Middle frontal gyrus (tissue), 1 donor: ENCODE measurements at regions not wholly inside any gene's neighbourhood (a gene's known extent, or its start where the extent isn't known, plus 50 kb on each side); places are given as distances from the start of the nearest gene placed in this dataset.

ENCODE experiments used
- DNase-seq: peaks from one replicate; pipeline ENCODE4 v3.0.0-alpha.2; 2015; ENCODE audit warnings: low spot score; ENCODE audit errors: extremely low spot score

DNA sequence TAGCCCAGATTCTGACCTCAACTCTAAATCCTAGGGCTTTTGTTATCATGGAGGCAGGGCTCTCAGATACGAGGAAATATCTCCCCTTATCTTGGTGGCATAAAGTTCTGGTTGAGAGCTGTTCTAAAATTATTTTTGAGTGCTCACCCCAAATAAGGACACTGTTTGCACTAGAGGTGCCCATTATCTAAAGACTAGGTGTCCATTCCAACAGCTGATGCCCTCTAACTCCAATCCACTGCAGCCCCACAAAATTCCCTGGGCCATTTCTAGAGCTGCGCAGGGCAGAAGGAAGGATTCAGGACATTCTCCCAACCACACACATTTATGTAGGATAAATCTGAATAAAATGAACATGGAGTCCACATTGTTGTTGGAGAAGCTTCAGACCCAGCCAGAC, 301.9 kb downstream of the FGFR2 start:
- no peak for DNase-seq

DNA sequence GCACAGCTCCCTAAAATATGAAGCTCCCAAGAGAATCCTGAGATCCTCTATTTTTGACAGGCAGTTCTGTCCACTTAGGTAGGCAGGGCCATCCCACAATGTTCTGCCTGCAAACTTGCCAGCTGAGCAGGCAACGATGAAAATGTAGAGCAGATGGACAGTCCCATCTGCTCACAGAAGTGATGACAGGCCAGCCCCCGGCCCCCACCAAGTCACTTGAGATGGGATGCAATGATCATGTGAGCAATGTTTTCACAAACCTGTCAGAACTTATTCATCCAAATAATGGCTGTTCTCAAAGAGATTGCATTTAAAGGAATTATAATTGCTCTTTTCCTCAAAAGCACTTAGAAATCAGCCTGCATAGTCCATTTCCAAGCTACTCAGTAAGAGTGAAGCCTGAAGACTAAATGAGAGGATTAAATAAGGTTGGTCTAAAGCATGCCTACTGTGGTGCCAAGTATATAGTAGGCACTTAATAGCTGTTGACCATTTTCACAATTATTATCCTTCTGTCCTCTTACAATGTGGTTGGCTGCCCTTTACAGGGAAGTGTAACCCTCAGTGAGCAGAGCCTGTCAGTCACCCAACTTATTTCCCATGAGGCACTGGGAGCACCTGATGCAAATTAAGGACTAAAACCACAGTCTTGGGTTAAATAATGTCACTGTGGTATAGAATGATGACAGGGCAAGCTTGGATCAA, 301.2 kb downstream of the FGFR2 start:
- no peak for DNase-seq

DNA sequence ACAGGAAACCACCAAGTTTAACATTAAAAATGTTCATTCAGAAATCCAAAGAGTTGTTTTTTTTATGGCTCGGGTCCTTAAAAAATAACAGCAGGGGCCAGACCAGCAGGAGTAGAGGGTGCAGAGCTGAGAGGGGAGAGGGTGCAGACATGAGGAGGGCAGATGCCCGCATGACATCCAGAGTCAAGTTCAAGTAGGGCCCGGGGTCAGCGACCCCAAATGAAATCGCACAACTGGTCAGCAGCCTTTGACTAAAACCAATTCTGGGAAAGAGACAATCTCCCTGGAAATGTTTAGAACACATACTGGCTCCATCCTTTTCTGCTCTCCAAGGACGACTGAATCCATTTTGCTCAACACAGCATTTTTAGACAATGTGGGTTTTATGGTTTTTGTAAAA, 297.5 kb downstream of the FGFR2 start:
- DNase-seq = no peak

DNA sequence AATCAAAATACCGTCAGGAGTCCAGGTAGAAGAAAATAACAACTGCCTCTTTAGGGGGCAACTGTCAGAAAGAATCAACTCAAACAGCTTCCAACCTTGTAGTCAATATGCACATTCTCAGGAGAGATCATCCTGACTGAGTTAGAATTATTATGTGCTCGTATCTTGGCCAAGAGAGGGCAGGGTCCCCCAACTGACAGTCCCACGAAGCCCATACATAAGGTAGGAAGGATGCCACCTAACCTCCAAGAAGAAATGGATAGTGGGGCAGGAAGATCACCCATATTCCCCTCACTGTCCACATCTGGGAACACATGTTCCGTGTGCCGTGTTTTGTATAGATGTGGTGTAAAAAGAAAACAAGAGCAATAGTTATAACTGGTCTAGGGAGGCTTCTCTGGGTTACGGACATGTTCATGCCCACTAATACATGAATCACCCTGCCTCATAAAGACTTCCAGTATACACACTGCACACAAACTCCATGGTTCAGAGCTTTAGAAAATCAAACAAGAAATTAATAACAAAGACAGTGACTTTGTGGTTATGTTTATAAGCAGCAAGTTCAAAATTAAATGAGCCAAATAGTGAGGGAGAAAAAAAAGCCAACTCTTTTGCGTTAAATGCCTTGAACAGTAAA, 295.6 kb downstream of the FGFR2 start:
- no peak for DNase-seq

DNA sequence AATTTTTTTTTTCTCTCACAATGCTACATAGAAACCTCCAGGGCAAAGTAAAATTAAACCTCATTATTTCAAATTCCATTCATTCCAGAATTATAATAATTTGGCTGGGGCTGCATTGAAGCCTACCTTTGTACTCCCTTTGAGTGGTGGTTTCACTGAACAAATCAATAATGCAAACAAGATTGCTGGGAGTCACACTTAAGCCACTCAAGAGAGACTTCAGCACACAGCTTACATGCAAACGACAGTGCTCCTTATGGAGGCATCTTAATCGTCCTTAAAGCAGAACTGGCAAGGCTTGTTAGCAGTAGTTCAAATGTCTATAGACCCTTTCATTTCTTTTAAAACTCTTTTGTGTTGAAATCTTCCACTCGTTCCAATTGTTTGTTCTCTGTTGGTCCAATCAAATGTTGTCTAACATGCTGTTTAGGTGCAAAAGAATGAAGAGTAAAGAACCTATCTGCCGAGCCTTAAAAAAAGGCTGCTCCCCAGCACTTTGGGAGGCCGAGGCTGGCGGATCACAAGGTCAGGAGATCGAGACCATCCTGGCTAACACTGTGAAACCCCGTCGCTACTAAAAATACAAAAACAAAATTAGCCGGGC, 294.9 kb downstream of the FGFR2 start:
- DNase-seq = no peak

DNA sequence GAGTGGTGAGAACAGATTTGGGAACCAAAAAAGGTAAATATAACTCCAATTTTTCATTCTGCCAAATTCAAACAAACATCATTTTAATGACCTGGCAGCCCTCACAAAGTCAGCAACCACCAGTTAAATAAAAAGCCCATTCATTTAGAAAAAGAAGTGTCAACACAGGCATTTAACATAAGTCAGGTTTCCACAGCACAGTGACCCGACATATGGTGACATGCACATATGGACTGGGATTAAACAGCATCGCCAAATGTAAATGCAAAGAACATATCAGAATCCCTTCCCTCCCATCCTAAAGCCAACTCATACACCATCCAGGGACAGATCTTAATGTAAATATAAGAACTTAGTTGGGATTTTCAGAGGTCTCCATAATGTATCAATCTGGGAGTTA, 293.2 kb downstream of the FGFR2 start:
- DNase-seq = no peak

DNA sequence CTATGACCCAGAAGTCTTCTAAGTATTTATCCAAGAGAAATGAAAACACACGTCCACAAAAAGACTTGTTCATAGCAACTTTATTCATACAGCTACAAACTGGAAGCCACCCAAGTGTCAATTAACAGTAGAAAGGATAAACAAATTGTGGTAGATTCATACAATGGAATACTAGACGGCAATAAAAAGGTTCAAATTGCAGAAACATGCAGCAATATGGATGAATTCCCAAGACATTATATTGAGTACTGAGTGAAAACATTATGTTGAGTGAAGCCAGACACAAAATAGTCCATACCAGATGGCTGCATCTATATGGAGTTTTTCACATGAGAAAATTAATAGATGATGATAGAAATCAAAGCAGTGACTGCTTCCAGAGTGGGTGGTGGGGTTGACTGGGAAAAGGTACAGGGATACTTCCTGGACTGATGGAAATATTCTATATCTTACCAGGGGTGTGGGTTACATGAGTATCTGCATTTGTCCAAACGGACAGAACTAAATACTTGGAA, 292.0 kb downstream of the FGFR2 start:
- no peak for DNase-seq

DNA sequence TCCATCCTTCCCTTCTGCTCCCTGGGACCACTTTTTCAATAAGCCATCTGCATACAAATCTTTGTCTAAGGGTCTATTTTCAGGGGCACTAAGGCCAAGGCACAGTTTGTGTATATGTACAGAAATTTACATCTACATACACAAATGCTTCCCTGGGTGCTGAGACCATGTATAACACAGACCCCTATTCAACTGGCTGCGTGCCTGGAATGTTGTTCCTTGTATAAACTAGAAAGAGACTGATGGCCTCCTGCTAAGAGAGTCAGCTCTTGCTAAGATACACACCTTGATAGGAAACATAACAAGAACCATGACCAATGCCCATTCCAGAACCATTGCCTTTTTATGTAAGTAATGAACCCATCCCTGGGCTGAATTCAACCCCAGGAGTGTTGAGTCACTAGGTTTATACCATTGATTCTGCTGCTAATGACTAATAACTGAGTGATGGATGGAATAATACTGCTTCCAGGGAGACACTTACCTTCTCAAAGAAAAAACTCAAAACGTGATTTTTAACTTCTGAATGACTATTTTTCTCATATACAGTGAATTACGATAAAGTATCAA, 290.7 kb downstream of the FGFR2 start:
- DNase-seq = no peak

DNA sequence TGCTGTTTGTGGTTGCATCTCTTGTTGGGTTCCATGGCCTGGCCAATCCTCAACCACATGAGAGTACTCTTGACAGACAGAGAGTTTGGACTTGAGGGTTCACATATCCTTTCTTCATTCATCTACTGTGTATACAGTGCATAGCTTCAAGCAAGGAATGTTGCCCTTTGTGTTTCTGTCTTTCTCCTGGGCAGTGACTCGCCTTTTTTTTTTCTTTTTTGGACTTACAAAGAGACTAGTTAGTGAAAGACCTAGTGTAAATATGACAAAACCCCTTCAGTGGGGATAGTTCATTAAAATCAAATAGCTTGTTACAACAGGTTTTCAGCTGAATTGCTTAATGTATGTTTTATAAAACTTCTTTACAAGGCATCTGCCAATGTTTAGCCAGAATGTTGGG, 290.2 kb downstream of the FGFR2 start:
- DNase-seq = no peak

DNA sequence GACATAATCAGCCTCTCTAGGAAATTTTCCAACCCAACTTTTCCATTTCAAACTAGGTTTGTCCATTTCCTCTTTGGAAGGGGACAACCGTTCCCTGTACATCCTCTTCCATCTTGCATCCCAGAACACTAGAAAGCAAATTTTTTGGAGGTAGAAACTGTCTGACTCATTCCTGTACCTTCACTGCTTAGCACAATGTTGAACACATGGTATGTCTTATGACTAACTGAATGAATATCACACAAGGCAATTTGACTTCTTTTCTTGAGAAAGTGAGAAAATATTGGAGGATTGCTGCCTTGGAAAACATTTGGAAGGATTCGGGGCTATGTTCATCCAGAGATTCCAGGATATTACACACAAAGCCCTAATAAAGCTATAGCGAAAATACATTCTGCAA, 289.1 kb downstream of the FGFR2 start:
- DNase-seq = peak; percentile 35

DNA sequence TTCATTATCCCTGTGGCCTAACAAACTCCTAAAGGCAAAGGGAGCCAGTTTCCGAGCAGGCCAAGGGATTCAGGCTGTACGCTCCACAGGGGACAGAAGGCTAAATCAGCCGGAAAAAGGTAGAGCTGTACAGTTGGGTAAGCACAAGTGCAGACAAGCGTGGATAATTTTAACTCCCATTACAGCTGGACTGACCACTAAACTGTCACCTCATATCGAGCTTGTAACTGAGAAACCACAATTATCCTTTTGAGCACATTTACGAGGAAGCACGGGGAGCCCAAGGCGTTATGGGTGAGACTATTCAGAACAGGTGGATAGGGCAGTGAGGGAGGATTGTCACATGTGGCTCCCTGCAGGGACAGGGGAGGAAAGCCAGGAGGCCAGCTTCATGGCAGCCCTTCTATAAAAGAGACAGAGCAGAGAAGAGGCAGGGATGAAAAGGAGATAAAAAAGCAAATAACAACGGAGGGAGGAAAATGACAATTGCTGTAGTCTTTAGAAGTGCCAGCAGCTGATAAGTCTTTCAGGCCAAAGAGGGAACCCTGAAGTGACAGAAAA, 288.0 kb downstream of the FGFR2 start:
- no peak for DNase-seq

DNA sequence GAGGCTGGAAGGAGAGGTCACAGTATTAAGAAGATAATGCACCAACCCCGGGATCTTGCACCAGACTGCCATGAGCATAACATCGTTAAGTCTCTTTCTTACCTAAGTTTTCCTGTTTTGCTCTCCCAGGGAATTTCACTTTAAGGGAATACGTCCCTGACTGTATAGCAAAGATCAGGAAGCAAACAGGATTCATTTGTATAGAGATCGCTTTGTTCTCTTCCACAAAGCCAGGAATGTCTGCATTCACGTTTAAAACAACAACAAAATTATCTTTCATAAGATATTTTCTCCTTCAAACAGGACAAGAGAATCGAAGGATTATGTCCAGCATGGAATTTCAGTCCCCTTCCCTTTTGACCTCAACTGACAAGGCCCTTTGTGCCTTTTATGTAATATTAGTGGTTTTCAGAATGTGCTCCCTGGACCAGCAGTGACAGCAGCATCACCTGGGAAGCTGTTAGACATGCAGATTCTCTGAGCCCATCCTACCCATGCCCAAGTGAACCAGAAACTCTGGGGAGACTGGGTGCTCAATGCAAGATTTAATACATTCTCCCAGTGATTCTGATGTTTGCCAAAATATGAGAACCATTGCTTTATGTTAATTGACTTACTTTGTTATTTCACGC, 286.3 kb downstream of the FGFR2 start:
- DNase-seq = no peak

DNA sequence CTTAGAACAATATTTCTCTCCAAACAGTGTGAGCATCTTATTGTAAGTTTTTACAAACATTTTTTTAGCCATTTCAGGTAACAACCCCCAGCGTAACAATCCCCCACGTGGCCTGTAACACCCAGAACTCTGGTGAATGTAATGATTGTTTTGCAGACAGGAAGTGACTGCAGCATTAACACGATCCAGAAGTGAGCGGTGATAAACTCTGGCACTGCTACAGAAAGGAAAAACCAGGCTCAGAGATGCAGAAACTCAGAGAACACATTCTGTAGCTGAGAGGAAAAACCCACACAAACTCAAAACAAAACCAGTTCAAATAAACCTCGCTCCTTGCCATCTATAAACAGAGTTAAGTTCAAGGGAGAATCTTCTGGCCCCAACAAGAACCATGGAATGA, 285.7 kb downstream of the FGFR2 start:
- no peak for DNase-seq

DNA sequence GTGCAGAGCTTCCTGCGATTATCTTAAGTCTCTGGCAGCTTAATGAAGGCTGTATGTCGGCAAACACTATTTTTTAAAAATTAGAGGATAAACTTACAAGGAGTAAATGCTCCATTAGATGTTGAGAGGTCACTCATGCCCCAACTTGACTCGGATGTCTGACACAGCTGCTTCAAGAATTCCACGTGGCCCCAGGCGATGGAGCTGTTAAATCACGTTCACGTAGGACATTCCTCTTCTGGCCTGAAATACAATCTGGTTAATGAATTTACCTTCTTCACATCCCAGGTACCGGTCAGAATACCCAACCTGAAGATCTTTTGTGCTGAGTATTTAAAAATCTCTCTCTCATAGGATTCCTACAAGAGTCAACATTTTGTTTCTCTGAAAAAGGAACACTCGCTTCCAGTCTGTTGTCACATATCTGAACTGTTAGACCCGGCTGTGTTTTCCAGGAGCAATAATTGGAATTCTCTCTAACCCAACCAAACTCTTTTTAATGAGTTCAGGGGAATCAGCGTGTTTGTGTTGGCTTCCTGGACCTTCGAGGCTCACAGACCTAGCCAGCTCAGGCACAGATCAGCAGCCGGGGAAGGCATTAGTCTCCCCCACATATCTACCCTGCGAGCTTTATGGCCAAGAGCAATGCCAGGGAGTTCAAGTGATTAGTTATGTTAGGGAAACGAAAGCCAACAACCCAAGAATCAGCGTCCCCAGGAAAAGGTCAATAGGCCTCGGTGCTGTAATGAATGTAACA, 284.9 kb downstream of the FGFR2 start:
- DNase-seq = no peak

DNA sequence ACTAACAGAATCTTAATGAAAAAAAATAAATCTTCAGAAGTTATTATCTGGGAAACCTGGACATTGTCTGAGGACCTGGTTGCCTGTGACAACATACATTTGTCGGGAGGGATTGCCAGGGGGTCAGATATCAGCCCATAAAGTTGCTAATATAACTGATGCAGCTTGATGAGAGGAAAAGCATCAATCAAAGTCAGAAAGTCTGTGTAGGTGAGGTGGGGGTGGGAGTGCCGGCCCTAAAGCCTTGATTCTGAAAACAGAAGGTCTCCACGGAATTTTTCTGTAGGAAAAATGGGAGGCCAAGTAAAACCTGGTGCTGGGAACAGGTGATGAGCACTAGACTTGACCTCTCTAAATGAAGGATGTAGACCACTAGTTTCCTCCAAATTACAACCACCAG, 281.8 kb downstream of the FGFR2 start:
- DNase-seq = no peak

DNA sequence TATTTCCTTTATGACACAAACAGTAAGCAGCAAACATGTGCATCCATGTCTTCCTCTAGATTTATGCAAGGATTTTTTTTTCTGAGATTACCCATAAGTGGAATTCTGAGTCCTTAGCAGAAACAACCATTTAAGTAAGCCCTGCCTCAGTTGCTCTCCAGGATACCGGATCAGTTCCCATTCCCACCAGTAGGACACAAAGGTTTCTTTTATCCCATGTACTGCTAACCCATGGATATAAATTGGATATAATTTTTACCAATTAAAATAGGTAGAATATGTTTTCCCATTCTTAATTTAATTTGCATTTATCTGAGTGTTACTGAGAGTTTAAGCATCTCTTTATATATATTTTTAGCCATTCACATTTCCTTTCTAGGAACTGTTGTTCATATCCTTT, 280.9 kb downstream of the FGFR2 start:
- no peak for DNase-seq

DNA sequence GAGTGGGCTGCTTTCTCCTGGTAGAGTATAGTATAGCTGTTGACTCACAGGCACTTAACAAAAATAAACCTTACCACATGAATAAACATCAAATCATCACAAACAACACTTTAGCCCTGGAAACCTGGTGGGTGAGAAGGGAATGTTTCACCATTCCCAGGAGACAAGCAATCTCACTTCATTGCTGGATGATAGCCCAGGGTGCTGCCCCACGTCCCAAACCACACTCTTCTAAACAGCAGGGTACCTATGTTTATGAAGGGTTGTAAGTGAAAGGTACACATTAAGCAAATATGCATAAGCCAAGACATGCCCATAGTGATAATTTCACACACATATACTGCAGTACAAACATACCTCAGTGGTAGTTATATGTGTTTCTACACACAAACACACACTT, 276.2 kb downstream of the FGFR2 start:
- DNase-seq = no peak

DNA sequence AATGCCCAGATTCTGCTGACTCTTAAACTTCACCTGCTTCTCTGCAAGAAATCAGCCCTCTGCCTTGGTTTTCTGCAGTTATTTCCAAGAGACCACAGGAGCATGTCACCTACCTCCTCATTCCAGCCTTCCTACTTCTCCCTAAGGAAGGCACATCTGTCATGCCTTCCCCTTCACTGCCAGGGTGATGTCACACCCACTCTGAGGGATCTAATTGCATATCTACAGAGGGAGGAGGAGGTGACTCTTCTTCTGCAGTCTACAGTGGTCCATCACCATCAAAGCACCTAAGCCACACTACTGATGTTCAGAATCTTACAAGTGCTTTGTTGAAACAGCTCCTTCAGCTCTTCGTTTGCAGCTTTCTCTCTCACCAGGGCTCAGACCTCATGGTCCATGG, 275.5 kb downstream of the FGFR2 start:
- DNase-seq = no peak

DNA sequence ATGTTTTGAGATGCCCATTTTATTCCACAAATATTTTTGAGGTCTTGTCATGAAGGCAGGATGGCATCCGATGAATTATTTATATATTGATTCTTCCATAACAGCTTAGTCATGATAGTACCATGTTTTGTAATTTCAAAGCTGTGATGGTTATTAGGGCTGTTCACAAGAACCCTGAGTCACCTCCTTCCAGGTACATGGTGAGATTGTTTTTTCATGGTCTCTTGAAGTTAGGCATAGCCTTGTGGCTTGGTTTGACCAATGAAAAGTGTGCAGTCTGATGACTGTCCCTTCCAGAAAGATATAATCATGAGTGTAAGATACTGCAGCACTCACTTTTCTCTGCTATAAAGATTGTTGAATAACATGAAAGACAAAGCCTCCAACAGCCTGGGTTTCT, 274.8 kb downstream of the FGFR2 start:
- DNase-seq = no peak

DNA sequence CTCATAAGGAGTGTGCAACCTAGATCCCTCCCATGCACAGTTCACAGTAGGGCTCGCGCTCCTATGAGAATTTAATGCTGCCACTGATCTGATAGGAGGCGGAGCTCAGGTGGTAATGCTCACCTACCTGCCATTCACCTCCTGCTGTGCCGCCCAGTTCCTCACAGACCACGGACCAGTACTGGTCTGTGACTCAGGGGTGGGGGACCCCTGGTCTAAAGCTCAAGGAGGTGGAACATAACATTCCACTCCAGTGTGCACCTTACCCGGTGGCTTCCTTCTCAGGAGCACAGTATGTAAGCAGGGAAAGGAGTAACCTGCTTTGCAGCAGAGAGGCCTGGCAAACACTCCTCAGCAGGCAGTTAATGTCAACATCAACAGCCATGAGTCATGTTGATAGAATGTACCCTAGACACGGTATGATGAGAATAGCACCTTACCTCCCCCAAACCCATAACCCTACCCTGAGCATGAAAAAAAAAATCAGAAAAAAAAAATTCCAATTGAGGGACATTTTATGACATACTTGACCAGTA, 273.5 kb downstream of the FGFR2 start:
- DNase-seq = no peak
